NCI-H187 (cell line): ENCODE measurements at regions not wholly inside any gene's neighbourhood (a gene's known extent, or its start where the extent isn't known, plus 50 kb on each side); places are given as distances from the start of the nearest gene placed in this dataset.

Experiments
- DNase-seq, 2 experiments: peaks; one replicate each; lab custom pipeline; 2025; lab: John Stamatoyannopoulos, UW

- no peak for DNase-seq
Observed at GRCh38 chr13:111394211-111394922, 73.9 kb downstream of the TEX29 start.

GRCh38 chr13:111395511-111396393 lies 75.3 kb downstream of the TEX29 start:
- no peak for DNase-seq

DNA sequence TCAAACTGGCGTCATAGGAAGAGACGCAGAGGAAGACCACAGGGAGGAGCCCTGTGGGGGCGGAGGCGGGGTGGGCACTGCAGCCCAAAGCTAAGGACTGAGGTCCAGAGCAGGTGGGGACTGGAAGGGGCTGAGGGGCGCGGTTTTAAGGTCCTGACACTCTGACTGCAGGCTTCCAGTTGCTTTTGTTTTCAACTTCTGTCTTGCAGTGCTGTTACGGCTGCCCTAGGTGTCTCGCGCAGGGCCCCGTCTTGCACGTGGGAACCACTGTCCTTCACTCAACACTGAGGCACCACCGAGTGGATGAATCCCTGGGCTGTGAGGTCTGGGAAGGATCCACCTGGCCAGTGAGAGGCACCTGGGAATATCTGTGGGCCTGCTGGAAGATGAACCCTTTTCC lies 76.0 kb downstream of the TEX29 start:
- DNase-seq = no peak

DNA sequence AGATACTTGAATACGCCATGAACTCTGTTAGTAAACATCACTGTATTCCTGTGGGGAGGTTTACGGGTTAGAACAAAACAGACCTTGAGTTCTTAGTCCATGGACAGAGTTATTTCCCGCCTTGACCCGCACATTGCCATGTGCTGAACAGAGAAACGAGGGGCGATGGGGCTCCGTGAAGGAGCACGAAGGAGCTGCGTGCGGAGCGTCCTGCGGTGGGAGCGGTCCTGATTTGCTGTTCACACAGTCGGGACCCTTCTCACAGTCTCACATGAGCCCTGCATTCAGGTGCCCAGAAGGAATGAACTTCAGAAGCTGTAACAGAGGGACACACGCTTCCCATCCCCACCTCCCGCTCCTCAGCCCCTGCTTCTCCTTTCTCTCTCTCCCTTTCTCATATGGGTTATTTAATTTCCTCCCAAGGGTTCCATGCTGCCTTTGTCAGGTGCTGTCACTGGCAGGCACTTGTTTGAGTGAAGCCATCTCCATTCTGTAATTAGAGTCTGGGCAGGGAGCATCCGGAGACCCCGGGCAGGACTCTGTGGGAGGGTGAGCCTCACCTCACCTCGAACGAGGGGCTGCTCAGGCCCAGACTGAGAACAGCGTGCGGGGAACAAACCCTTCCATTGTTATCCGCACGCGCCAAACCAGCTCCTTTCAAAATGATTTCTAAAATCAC lies 76.9 kb downstream of the TEX29 start:
- DNase-seq = no peak

GRCh38 chr13:111398196-111398595 lies 77.8 kb downstream of the TEX29 start:
- no peak for DNase-seq

DNA sequence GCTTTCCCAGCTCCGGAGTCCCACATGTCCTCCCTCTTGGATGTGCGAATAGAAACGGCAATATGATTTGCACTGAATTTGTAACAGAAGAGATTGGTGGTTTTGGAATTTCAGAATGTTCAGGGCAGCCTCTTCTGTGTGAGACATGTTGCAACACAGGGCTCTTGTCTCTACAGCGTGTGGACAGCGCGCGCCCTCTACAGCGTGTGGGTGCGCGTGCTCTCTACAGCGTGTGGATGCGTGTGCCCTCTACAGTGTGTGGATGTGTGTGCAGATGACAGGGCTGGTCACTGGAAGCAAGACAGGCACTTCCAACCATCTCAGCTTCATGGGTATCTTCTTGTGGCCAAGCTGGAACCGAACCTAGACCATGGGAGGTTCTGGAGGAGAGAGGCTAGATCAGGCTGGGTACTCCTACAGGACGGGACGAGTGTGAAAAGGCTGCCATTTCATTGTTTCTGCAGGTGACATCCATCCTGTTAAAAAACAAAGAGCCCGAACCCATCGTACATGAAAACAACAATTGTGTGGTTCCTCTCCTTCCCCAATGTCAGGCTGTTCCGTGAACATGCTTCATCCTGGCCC lies 78.4 kb downstream of the TEX29 start:
- DNase-seq = no peak

- no peak for DNase-seq
Observed at GRCh38 chr13:111399334-111399733, 78.9 kb downstream of the TEX29 start.

GRCh38 chr13:111399776-111400538 lies 79.5 kb downstream of the TEX29 start:
- DNase-seq = no peak

DNA sequence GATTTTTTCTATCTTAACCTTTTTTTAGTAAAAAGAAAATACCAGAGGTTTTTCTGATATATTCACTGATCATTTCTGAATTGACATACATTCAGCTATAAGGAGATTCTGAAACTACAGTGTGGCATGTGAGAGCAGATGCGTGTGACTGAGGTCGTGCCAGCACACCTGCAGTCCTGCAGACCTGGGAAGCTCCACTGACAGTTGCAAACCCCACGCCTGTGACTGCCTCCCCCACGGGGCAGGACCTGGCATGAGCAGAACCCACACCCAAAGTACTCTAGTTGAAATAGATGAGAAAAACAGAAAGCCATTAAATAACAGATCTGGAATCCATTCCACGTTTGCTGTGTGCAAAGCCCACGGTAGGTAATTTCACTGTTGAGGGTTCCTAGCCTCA lies 80.7 kb downstream of the TEX29 start:
- no peak for DNase-seq

DNA sequence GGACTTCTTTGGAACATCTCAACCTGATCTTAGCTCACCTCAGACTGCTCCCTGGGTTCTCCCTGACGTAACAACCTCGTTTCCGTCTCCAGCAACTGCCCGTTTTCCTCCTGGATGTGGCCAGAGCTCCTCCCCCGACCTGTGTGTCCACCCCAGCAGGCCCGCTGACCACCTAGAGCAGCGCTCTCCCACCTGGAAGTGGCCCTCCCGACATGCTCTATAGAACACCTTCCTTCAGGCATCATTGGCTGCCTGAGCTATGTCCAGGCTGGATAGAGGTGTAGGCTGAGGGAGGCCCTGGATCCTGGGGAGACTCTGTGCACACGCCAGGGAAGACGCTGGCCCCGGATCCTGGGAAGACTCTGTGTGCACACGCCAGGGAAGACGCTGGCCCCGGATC lies 81.3 kb downstream of the TEX29 start:
- no peak for DNase-seq

- no peak for DNase-seq
Observed at GRCh38 chr13:111402441-111402840, 82.0 kb downstream of the TEX29 start.

DNA sequence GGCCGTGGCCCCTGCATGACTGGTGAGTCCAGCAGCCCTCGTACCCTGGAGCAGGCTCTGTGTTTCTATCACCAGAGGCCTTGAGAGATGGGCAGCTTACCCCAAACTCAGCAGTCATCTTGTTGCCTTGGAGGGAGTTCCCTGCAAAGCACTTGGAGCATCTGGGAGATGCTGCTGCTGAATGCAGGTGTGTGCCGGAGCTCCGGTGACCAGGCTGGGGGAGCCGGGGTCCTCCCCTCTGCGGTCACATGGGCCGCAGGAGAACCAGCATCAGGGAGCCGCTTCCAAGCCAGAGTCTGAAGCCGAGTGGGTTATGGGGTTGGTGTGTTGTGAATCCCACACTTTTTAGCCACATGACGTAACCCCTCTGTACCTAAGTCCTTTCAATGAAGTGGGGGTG lies 82.8 kb downstream of the TEX29 start:
- DNase-seq = no peak

- DNase-seq = no peak
Observed at GRCh38 chr13:111404746-111405145, 84.3 kb downstream of the TEX29 start.

DNA sequence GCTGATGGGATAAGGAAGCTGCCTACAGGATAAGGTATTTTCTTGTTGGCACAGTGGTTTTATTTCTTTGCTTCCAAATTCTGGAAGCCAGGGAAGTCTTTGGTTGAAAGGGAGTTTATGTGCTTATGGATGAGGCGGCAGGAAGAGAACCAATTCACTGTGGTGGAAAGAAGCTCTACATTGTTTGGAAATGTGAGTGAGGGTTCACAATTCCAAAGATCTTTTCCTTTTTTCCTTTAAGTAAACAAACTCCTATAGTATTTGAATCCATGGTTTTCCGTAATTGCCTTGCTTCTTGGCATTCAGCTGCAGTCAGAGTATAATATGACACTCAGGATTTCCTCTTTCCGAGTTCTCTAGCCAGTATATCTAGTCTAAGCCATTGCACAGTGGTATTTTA lies 86.2 kb downstream of the TEX29 start:
- no peak for DNase-seq

- no peak for DNase-seq
Observed at GRCh38 chr13:111407381-111408131, 87.1 kb downstream of the TEX29 start.

DNA sequence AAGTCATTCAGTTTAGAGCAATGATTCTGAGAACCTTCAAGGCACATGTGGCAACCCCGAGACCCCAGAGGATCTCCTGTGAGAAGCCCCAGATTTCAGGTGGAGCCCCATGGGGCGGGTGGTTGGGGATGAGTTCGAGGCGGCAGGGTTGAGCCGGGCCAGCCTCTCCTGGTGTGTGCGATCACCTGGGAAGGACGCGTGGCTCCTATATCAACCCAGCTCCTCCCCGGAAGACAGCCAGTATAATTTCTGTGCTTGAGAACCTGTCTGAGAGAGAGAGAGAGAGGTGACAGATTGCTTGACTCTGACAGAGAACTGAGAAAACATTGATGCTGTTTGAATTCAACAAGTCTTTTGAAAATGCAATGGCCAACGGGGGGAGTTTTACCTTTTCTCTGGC lies 89.0 kb downstream of the TEX29 start:
- no peak for DNase-seq

DNA sequence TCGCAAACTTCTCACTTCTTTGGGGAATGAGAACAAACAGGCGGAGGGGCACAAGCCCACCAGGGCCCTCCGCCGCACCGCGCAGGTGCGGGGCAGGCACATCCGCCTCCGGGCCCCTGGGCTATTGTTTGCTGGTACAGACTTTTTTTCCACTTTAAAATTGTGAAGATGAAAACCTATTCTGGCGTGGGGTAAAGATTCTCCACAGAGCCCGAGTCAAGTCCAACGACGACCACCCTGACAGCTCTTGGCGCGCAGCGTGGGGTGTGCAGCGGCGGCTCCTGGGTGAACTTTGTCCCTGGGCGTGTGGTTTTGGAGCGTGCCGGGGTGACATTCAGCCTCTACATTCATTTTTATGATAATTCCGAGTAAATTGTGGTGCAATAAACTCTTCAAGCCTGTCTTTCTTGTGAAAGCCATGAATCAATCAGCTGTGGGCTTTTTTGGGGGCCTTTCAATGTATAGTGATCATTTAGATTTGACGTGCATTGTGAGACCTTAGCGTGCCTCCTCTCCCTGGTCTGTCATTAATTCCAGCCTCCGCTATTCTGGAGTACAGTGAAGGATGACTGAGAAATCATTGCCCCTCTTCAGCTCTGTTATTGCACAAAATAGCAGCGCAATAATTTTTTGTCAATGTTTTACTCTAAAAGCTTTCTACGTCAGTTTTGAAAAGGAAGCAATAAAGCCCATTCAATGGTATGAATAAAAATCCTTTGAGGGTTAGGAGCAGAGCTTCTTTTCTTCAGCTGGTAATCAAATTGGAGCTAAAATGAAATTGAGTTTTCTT lies 90.0 kb downstream of the TEX29 start:
- no peak for DNase-seq

- DNase-seq = no peak
Observed at GRCh38 chr13:111411151-111411858, 90.9 kb downstream of the TEX29 start.

GRCh38 chr13:111411919-111412650 lies 91.6 kb downstream of the TEX29 start:
- no peak for DNase-seq
